PC-3 (cell line): ENCODE measurements at regions not wholly inside any gene's neighbourhood (a gene's known extent, or its start where the extent isn't known, plus 50 kb on each side); places are given as distances from the start of the nearest gene placed in this dataset.

Experiments
- EZH2 ChIP-seq: fragments of 300-600 bp; sonication (generic); IDR thresholded peaks from one replicate; pipeline ENCODE4 v1.6.1; 2017; ENCODE audit warnings: antibody characterized with exemption, mild to moderate bottlenecking, low read length; ENCODE audit not compliant: unreplicated experiment
- EZH2phosphoT487 ChIP-seq: fragments of 300-600 bp; sonication (generic); IDR thresholded peaks from 2 replicates; pipeline ENCODE4 v1.6.1; 2018; ENCODE audit warnings: mild to moderate bottlenecking, antibody characterized with exemption, low read length, borderline replicate concordance
- TF ChIP-seq, protein P1 (sequence below): fragments of 300-600 bp; sonication (generic); conservative IDR thresholded peaks from 2 replicates; pipeline ENCODE4 v1.5.1; 2017; ENCODE audit warnings: antibody characterized with exemption, low read depth, mild to moderate bottlenecking, low read length

DNA sequence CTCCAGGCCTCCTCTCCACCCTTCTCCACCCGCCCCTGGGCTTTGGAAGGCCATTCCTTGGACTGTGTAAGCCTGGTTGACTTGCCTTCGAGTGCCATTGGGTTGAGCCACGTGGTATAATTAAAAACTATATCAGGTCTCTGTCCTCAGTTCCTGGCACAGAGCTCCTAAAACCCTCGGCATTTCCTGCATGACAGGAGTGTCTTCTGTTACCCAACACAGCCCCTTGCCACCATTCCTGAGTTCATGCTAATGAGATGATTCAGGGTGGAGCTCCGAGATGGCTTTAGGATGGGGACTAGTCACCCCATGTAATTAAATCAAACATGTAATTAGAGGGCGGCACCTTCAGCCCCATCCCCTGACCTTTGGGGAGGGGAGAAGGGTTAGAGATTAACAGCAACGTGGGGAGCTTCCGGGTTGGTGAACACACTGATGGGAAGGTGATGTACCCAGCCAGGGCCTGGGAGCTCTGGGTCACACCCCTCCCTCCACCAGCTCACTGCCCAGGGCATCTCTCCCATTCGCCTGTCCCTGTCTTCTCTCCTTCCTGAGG is 256.4 kb downstream of the FAM43A start:
- TF ChIP-seq, protein P1, sequence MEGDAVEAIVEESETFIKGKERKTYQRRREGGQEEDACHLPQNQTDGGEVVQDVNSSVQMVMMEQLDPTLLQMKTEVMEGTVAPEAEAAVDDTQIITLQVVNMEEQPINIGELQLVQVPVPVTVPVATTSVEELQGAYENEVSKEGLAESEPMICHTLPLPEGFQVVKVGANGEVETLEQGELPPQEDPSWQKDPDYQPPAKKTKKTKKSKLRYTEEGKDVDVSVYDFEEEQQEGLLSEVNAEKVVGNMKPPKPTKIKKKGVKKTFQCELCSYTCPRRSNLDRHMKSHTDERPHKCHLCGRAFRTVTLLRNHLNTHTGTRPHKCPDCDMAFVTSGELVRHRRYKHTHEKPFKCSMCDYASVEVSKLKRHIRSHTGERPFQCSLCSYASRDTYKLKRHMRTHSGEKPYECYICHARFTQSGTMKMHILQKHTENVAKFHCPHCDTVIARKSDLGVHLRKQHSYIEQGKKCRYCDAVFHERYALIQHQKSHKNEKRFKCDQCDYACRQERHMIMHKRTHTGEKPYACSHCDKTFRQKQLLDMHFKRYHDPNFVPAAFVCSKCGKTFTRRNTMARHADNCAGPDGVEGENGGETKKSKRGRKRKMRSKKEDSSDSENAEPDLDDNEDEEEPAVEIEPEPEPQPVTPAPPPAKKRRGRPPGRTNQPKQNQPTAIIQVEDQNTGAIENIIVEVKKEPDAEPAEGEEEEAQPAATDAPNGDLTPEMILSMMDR, result no peak
- TF ChIP-seq EZH2, result no peak
- TF ChIP-seq EZH2phosphoT487, result no peak
